Pancreas (tissue), 10 donors: ENCODE measurements at regions not wholly inside any gene's neighbourhood (a gene's known extent, or its start where the extent isn't known, plus 50 kb on each side); places are given as distances from the start of the nearest gene placed in this dataset.

ENCODE experiments used
- ATAC-seq, 4 donors: fragments of 200-7000 bp; cut with Tn5 transposase; one replicate each; pipeline versions ENCODE4 v1.8.0 to v1.9.1; 2020; ENCODE audit warnings: mild to moderate bottlenecking in 4 of 4, moderate library complexity in 4 of 4
- DNase-seq, 6 donors: peaks; one replicate each; pipeline ENCODE4 v3.0.0-alpha.2; 2020
- FAIRE-seq: peaks from 2 replicates; lab custom pipeline; 2012; peaks lifted over from hg19 to GRCh38; lab: Jason Lieb, UNC
- H3K27ac ChIP-seq, 4 donors: fragments of 200-600 bp; sonication (generic); 1 replicate in 3 of 4; 2 replicates in 1 of 4; pipeline versions ENCODE4 v1.5.0 to v1.8.0; 2020
- H3K27me3 ChIP-seq, 4 donors: fragments of 200-600 bp; one replicate each; pipeline ENCODE4 v1.8.0; 2021
- H3K36me3 ChIP-seq, 3 donors: fragments of 200-600 bp; sonication (generic) in 1 of 3; one replicate each; pipeline versions ENCODE4 v1.5.0 to v1.8.0; 2020 to 2021
- H3K4me1 ChIP-seq, 3 donors: fragments of 200-600 bp; one replicate each; pipeline ENCODE4 v1.8.0; 2021
- H3K4me3 ChIP-seq, 4 donors: fragments of 200-600 bp; sonication (generic) in 2 of 4; one replicate each; pipeline versions ENCODE4 v1.5.0 to v1.8.0; 2020 to 2021
- H3K9me3 ChIP-seq, 4 donors: fragments of 200-600 bp; one replicate each; pipeline ENCODE4 v1.8.0; 2021
- WGBS, 2 donors: extraction: QIAGEN DNeasy Blood & Tissue Kit; methylation state at CpG; one replicate each; pipeline ENCODE4 v1.1.7; 2013; 5-methylcytosine and 5-hydroxymethylcytosine counted together
- intact Hi-C, 3 donors: fragments of 100-400 bp; cut with DNase I; formaldehyde crosslinking; loops; one replicate each; pipeline versions ENCODE4 v1.11.1 to v1.14.2; 2022
- TF ChIP-seq, protein P1 (sequence below), 4 donors: fragments of 200-600 bp; sonication (generic) in 3 of 4; IDR thresholded peaks; one replicate each; pipeline versions ENCODE4 v1.5.0 to v1.8.0; 2021; ENCODE audit warnings: antibody characterized with exemption in 4 of 4
- donor health status: healthy with polysubstance abuse.
- donor health status: DM: no; HTN: no; CAD: no; lungs with moderate emphysema.
- donor health status: DM: no; HTN: no; CAD: no.
- donor health status: control.
- donor health status: control.
- donor health status: Bipolar disorder and iron deficiency.
- donor health status: DM: yes; HTN: yes; CAD: no.
- donor health status: DM: no; HTN: no; CAD: no.
- donor health status: DM: no; HTN: no; CAD: no.
- donor health status: DM: yes; HTN: yes; CAD: no.

DNA sequence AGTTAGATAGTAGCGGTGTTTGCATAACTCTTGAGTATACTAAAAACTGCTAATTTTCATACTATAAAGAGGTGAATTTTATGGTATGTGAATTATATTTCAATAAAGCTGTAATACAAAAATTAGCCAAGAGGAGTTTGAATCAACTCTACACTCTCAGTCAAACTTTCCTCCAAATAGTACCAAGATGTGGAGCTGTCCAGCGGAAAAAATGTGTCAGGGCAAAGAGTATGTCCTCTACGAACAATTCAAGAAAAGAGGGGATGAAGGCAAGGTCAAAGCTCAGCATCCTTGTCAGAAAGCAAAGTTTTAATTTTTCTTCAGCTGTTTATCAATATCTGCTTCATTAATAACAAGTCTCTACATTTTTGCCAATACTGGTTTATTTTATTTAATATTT, 51.8 kb upstream of the CDC14C start:
- Histone ChIP-seq H3K9me3 (no peaks in the 10 kb centered on the region), H3K4me1 (no peaks in the 10 kb centered on the region), H3K4me3 (no peak overlapping the region), H3K27me3 (no peaks in the 10 kb centered on the region), H3K27ac (no peak overlapping the region), H3K36me3 (no peaks in the 10 kb centered on the region)
- intact Hi-C loops, result no loop called here
- TF ChIP-seq, protein P1, sequence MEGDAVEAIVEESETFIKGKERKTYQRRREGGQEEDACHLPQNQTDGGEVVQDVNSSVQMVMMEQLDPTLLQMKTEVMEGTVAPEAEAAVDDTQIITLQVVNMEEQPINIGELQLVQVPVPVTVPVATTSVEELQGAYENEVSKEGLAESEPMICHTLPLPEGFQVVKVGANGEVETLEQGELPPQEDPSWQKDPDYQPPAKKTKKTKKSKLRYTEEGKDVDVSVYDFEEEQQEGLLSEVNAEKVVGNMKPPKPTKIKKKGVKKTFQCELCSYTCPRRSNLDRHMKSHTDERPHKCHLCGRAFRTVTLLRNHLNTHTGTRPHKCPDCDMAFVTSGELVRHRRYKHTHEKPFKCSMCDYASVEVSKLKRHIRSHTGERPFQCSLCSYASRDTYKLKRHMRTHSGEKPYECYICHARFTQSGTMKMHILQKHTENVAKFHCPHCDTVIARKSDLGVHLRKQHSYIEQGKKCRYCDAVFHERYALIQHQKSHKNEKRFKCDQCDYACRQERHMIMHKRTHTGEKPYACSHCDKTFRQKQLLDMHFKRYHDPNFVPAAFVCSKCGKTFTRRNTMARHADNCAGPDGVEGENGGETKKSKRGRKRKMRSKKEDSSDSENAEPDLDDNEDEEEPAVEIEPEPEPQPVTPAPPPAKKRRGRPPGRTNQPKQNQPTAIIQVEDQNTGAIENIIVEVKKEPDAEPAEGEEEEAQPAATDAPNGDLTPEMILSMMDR (IDR thresholded peaks at IDR 0.05), result no peak
- WGBS, 2 donors, result 77 to 85% methylated on average over 3 of the region's 3 CpGs
- DNase-seq, result no peak
- no peak for ATAC-seq
- no peak for FAIRE-seq
